ENCODE measurements at regions not wholly inside any gene's neighbourhood (a gene's known extent, or its start where the extent isn't known, plus 50 kb on each side); places are given as distances from the start of the nearest gene placed in this dataset.

DNA sequence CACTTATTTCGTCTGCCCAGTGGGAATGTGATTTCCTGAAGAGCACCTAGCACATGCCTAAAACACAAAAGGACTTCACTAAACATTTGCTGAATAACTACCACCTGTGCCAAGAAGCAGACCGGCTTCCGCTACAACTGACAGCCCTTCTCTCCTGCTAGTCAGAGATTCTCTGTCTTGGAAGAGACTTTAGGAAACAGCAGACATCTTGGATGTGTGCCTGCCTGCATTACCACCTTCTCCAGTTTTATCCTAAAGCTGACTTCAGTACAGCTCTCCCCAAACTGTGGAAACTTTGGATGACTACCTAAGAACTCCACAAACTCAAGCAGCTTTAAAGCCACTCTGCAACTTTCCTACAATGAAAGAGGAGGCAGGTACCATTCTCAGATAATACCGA is 116.5 kb upstream of the MAN2A1 start:
- H3K27me3 ChIP-seq = no peaks in the 10 kb centered on the region
- 85 to 100% methylated on average over 1 to 4 of the region's 4 CpGs for WGBS, 2 donors (ENCODE audit: low coverage in 1 of 2)
- H3K27ac ChIP-seq = no peak overlapping the region
- ATAC-seq = no peak
- no peak for TF ChIP-seq POLR2A (IDR thresholded peaks at IDR 0.05)
- no peak for TF ChIP-seq EP300 (IDR thresholded peaks at IDR 0.05)
- TF ChIP-seq POLR2AphosphoS5 (IDR thresholded peaks at IDR 0.05) = no peak
- TF ChIP-seq, protein P1, sequence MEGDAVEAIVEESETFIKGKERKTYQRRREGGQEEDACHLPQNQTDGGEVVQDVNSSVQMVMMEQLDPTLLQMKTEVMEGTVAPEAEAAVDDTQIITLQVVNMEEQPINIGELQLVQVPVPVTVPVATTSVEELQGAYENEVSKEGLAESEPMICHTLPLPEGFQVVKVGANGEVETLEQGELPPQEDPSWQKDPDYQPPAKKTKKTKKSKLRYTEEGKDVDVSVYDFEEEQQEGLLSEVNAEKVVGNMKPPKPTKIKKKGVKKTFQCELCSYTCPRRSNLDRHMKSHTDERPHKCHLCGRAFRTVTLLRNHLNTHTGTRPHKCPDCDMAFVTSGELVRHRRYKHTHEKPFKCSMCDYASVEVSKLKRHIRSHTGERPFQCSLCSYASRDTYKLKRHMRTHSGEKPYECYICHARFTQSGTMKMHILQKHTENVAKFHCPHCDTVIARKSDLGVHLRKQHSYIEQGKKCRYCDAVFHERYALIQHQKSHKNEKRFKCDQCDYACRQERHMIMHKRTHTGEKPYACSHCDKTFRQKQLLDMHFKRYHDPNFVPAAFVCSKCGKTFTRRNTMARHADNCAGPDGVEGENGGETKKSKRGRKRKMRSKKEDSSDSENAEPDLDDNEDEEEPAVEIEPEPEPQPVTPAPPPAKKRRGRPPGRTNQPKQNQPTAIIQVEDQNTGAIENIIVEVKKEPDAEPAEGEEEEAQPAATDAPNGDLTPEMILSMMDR (IDR thresholded peaks at IDR 0.05) = no peak
- no peaks in the 10 kb centered on the region for H3K36me3 ChIP-seq
- H3K4me3 ChIP-seq = no peak overlapping the region
- no peaks in the 10 kb centered on the region for H3K9me3 ChIP-seq
- no peaks in the 10 kb centered on the region for H3K4me1 ChIP-seq

DNA sequence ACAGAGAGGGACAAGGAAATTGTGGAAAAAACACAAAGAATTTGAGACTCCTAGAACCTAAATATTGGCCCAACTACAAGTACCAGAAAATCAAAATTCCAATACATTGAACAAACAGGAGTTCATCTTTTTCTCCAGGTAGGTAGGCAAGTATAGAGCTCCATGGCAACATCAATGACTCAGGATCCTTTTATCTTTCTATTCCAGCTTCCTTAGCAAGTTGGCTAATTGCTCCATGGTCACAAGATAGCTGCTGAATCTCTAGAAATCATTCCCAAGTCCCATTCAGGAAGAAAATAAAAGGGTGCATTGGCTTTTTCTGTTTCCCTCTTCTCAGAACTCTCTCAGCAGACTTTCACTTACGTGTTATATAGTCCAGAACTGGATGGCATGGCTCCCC is 117.9 kb upstream of the MAN2A1 start:
- no peaks in the 10 kb centered on the region for H3K36me3 ChIP-seq
- no peak overlapping the region for H3K4me3 ChIP-seq
- no peak for TF ChIP-seq POLR2A (IDR thresholded peaks at IDR 0.05)
- TF ChIP-seq, protein P1 (IDR thresholded peaks at IDR 0.05) = no peak
- TF ChIP-seq EP300 (IDR thresholded peaks at IDR 0.05) = no peak
- TF ChIP-seq POLR2AphosphoS5 (IDR thresholded peaks at IDR 0.05) = no peak
- no peaks in the 10 kb centered on the region for H3K9me3 ChIP-seq
- H3K4me1 ChIP-seq = no peaks in the 10 kb centered on the region
- no peak for ATAC-seq
- H3K27ac ChIP-seq = no peak overlapping the region
- WGBS, 2 donors (ENCODE audit: low coverage in 1 of 2) = 50% methylated on average over 1 of the region's 1 CpG; no CpG with 5 or more reads in 1 of the 2 donors
- H3K27me3 ChIP-seq = no peaks in the 10 kb centered on the region

DNA sequence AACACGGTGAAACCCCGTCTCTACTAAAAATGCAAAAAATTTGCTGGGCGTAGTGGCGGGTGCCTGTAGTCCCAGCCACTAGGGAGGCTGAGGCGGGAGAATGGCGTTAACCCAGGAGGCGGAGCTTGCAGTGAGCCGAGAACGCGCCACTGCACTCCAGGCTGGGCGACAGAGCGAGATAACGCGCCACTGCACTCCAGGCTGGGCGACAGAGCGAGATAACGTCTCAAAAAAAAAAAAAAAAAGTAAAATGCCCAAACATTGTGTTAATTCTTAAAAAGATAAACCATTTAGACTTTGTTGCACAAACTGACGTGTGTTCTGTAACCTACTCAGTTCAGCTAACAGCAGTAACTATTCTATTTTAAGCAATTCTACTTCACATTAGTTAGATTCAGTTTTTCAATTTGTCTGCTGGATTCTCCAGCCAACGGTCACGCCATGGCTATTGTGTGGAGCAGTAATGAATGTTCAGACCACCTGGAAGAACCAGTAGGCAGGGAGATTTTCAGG is 119.3 kb upstream of the MAN2A1 start:
- Histone ChIP-seq H3K4me3 (no peak overlapping the region), H3K4me1 (no peaks in the 10 kb centered on the region), H3K9me3 (no peaks in the 10 kb centered on the region), H3K27ac (no peak overlapping the region), H3K36me3 (no peaks in the 10 kb centered on the region), H3K27me3 (no peaks in the 10 kb centered on the region)
- TF ChIP-seq POLR2A (IDR thresholded peaks at IDR 0.05) (no peak), EP300 (IDR thresholded peaks at IDR 0.05) (no peak), POLR2AphosphoS5 (IDR thresholded peaks at IDR 0.05) (no peak)
- TF ChIP-seq, protein P1 (IDR thresholded peaks at IDR 0.05) = no peak
- no peak for ATAC-seq
- WGBS, 2 donors (ENCODE audit: low coverage in 1 of 2) = 66 to 80% methylated on average over 4 to 5 of the region's 20 CpGs

DNA sequence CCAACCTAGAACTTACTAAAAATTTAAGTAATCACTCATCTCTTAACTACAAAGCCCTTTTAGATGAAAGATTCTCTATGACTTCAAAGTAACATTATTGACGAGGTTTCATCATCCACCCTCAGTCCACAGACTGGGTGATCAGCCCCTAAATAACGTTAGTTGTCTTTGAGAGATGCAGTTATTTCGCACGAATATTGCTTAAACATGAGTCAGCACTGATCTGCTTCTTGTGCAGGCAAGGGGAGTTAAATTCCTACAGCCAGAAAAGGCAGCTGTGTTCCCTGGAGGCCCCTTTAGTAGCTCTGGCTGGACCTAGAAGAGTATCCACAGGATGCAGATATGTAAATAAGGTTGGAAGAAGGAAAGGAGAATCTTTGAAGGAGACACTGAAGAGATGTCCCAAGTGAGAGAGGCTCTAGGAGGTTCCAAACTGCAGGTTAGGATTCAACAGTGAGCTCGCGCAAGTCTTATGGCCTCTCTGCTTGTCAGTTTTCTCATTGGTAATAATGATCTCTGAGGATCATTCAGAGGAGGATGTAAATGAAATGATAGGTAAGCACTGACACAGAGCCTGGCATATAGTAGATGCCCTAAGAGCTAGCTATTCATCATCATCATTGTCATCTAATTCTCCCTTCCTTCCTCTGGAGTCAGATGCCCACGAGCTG is 122.2 kb upstream of the MAN2A1 start:
- H3K4me3 ChIP-seq = no peak overlapping the region
- H3K9me3 ChIP-seq = no peaks in the 10 kb centered on the region
- H3K36me3 ChIP-seq = no peaks in the 10 kb centered on the region
- no peaks in the 10 kb centered on the region for H3K4me1 ChIP-seq
- H3K27me3 ChIP-seq = no peaks in the 10 kb centered on the region
- 73 to 83% methylated on average over 7 of the region's 7 CpGs for WGBS, 2 donors (ENCODE audit: low coverage in 1 of 2)
- no peak for TF ChIP-seq POLR2A (IDR thresholded peaks at IDR 0.05)
- TF ChIP-seq EP300 (IDR thresholded peaks at IDR 0.05) = no peak
- no peak for TF ChIP-seq POLR2AphosphoS5 (IDR thresholded peaks at IDR 0.05)
- TF ChIP-seq, protein P1 (IDR thresholded peaks at IDR 0.05) = no peak
- H3K27ac ChIP-seq = no peak overlapping the region
- ATAC-seq = no peak

DNA sequence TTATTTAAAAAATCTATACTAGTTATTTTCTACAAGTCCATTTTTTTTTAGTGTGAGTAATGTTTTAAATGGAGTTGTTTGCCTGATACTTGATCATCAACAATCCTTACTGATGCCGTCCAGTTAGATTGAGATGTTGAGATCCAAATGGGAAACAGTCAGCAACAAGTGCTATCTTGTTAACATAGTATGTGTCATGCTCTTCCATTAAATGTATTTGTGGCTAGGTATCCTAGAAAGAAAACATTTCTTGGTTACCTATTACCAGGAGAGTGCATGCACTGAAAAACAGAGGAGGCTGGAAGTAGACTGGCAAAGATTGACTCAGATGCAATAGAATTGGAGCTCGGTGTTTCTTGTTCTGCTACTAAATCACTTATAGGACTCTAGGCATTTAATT is 123.4 kb upstream of the MAN2A1 start:
- WGBS, 2 donors (ENCODE audit: low coverage in 1 of 2) = 98 to 100% methylated on average over 2 of the region's 2 CpGs
- ATAC-seq = no peak
- Histone ChIP-seq H3K9me3 (no peaks in the 10 kb centered on the region), H3K27me3 (no peaks in the 10 kb centered on the region), H3K36me3 (no peaks in the 10 kb centered on the region), H3K27ac (no peak overlapping the region), H3K4me3 (no peak overlapping the region), H3K4me1 (no peaks in the 10 kb centered on the region)
- no peak for TF ChIP-seq POLR2A (IDR thresholded peaks at IDR 0.05)
- TF ChIP-seq EP300 (IDR thresholded peaks at IDR 0.05) = no peak
- TF ChIP-seq, protein P1 (IDR thresholded peaks at IDR 0.05) = no peak
- TF ChIP-seq POLR2AphosphoS5 (IDR thresholded peaks at IDR 0.05) = no peak
